GM19463 (cell line): ENCODE measurements at regions not wholly inside any gene's neighbourhood (a gene's known extent, or its start where the extent isn't known, plus 50 kb on each side); places are given as distances from the start of the nearest gene placed in this dataset.
"Not testable (repeated sequence)": the region's sequence is repeated elsewhere in the genome, so short reads cannot be mapped to it uniquely, and the experiment has no call there.

ENCODE experiments used
- ATAC-seq: cut with Tn5 transposase; IDR thresholded peaks from one replicate; pipeline ENCODE4 v1.9.1; 2021; ENCODE audit warnings: mild to moderate bottlenecking, moderate library complexity; ENCODE audit not compliant: unreplicated experiment

DNA sequence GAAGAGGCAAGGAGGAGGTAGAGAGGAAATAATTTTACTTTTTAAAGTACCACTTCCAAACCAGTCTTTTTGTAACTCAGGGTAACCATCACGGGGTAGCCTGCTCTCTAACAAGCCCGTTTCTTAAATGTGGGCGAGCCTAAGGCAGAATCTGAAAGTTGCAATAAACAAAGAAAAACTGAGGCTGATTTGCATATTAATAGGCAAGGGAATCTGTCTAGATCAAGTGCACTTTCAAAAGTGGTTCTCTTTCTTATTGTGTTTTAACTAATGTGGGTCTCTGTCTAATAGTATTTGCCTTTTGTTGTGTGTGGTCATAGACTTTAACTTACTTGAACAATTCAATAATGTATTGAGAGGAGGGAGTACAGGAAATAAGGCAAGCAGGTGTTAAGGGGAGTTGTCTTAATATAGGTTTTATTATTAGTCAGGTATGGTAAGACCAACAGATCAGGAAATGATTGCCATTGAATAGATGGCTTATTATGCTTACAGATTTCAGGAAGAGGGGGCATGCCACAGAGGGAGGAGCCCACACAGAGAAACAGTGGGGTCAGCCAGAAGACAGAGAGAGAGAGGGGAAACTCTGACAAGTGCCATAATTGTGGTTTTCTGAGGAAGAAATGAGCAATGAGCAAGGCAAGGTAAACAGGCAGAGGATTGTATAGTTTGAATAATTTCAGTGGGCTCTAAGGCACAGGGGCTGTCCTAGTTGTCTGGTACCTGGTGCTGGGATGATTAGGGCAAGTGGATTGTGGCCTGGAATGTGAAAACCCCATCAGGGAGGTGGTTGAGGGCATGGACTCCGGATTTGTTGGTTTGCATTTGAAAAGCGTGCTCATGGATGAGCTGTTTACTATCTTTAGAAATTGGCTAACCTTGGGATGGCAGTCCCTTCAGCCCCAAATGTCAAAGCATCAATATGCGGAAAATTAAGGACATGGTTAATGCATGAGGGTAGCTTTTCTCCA is 237.2 kb downstream of the TOX3 start:
- ATAC-seq: no peak

DNA sequence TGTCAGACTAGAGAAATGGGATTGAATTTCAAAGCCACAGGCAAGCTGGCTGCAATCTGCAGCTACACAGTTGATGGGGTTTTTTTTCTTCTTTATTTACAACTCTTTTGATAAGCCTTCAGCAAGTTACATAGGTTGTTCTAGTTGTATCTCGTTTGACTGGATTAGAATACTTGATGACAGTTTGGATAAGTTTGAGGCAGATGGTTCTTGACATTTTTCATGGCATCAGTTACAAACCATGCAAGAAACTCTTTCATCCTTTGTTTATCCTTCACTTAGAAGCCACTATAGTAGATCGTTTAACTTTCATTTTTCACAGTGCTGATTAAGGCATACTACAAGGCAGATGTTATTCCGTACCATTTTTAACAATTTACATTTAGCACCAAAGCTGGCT is 238.9 kb downstream of the TOX3 start:
- ATAC-seq: no peak

DNA sequence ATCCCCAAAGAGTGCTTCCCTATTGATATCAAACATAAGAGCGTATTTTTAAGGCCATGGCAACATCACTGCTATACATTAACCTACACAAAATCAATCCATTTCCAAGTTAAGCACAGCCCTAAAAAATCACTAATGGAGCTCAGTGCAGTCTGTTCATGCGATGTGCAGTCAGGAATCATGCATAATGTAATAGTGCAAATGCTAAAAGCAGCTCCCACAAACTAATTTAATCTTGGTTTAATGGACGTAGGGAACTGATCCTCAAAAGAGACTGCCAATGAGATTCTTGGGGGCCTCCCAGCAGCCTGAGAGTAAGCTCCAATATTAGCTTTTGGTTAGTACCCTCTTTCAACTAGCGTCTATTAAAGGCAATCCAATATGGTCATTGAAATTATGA is 245.9 kb downstream of the TOX3 start:
- no peak for ATAC-seq

DNA sequence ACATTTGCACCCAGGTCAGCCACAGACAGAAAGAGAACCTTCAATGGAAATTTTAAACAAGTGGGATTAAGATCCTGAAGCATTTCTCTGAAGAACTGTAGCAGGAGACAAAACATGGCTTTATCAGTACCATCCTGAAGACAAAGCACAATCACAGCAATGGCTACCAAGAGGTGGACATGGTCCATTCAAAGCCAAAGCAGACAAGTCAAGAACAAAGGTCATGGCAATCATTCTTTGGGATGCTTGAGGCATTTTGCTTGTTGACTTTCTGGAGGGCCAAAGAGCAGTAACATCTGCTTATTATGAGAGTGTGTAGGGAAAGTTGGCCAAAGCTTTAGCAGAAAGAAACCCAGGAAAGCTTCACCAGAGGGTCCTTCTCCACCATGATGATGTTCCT is 248.2 kb downstream of the TOX3 start:
- ATAC-seq: no peak

DNA sequence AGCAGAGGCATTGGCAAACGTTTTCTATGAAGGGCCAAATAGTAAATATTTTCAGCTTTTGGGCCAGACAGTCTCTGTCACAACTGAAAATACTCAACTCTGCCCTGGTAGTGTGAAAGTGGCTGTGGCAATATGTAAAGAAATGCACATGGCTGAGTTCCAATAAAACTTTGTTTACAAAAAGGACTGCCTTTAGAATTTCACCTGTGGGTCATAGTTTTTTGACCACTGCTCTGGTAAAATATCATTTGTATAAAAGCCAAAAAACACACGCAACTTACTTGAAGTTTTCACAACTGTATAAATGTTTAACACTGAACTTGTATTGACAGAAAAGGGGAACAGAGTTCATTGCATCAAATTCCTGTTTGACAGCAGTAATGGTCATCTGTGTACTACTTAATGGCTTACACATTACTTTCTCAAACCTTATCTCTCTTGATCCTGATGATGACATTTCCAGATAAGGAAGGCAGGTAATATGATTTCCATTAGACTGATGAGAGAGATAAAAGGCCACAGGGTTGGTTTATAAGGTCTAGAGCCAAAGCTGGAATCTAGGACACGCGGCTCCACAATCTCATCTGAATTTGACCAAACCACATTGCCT is 250.1 kb downstream of the TOX3 start:
- not testable (repeated sequence) for ATAC-seq

DNA sequence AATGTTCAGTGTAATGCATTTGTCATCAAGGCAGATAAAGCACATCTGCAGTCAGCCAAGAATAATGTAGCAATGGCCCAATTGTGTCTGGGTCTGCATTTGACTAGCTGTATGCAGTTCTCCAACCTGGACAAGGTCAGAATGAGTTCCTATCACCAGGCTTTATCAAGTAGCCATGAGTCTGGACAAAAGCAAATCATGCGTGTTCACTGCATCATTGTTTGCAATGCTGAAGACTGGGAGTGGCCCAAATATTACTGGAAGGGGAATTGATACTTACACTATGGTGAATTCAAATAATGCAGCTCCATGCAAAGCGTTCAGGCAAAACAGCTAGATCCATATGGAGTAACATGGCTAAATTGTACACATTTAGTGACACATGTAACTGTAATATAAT is 250.9 kb downstream of the TOX3 start:
- ATAC-seq: no peak

DNA sequence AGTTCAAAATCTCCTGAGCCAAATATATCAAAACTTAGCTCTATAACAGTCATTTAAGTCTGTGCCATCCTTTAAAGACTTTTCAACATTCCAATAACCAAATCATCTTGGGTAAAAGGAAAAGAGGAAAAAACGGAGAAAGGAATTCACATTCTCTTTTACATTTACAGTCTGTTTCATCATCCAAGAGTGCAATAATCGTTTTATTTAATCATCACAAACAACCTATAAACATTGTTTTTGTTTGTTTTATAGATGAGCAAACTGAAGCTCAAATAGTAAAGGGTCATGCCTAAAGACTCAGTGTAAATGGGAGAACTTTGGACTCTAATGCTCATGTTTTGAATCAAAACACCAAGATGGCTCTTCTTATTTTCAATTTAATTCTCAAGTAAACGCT is 252.3 kb downstream of the TOX3 start:
- no peak for ATAC-seq

DNA sequence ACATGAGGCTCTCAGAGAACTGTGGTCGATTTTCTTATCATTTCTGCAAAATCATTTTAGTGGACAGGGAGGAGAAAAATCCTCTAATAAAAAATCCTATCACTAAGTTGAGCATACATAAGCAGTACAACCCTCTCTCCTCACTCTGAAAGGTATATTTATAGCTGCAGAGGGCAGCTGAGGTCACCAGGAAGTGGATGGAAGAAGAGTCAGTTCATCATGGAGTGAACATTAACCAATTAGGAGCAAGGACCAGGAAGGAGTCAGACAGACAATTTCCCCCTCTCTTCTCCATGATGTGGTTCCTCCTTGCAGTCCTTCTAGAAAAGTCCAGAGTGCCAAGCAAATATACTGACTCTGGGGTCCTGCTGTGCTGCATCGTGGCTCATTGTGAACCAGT is 253.7 kb downstream of the TOX3 start:
- no peak for ATAC-seq

DNA sequence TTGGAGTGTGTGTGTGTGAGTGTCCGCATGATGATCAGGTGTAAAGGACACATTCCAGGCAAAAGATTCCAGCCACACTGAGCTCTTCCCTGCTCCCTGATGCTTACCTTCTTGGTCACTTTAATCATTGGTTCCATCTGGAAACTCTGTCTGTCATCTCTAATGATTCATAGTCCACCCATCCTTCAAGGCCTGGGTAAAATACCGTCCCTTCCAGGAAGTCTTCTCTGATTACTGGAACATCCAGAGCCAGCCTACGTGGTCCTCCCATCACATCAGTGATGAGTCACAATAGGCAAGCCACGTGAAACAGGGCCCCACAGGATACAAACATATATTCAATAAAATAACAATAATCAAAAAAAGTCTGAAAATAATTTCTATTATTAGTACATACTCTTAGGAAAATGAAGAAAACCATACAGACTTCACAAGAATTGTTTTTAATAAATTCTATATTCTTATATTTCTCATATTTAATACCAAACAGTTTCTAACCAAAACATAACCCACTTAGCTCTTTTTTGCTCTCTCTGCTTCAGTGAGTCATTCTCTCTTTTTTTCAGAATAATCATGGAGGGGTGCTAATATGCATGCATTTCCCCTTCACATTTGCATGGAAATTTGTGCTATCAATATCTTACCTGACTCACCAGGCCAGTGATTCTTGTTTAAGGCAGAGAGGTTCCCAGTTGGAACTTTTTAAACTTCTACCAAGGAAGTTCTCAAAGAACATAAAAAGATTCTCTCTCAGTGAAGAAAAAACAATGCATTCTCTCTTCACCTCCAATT is 263.2 kb downstream of the TOX3 start:
- ATAC-seq: no peak

DNA sequence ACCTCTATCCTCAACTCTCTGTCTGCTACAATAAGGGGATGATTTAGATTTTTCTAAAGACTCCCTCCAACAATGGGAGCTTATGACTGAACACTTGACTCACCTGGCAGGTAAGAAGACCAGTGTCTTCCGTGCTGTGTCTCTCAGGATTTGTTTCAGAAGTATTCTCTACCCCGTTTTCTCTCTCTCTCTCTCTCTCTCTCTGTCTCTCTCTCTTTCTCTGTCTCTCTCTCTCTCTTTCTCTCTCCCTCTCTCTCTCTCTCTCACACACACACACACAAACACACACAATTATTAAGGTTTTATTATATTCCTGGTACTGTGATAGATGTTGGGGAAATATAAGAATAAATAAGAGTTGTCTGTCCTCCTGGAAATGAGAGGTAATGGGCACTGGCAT is 263.9 kb downstream of the TOX3 start:
- no peak for ATAC-seq

DNA sequence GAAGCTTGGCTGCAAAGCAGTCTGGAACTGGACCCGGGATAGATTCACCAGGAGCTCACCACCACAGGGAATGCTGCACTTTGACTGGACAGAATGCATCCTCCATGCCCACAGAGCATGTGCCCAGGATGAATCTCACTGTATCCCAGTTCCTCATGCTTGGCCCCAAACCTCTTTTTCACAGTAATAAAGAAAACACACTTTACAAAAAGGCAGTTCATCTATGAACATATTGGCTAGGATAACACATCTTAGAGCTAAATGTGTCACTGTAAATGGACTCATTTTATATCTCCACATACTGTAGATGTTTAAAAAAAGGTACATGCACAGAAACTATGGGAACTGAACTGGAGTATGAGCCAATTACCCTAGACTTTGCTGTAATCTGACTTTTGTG is 266.9 kb downstream of the TOX3 start:
- no peak for ATAC-seq

DNA sequence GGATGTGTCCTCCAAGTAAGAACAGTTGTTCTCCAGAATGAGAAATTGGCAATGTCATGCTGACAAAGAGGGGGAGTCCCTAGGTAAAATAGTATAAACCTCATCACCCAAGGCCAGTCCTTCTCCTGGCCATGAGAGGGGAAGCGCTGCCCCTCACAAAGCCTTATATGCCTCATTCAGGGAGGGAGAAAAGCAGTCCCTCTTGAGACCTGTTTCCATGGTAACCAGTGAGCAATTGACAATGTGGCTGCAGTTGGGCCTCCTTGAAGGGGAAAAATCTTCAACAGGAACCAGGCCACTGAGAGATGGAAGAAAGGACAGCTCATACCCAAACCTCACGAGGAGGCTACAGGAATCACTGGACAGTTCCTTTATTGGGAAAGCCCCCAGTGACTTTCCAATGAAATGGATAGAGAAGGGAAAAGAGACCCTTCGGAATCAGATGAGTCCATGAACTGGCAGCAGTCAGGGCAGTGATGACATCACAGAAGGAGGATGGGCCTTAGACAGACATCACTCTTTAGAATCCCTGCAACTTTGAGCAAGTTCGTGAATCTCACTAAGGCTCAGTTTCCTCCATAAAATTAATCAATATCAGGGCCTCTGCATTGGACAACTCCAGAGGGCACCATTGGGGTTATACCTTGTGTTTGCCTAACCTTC is 275.7 kb downstream of the TOX3 start:
- ATAC-seq: no peak

DNA sequence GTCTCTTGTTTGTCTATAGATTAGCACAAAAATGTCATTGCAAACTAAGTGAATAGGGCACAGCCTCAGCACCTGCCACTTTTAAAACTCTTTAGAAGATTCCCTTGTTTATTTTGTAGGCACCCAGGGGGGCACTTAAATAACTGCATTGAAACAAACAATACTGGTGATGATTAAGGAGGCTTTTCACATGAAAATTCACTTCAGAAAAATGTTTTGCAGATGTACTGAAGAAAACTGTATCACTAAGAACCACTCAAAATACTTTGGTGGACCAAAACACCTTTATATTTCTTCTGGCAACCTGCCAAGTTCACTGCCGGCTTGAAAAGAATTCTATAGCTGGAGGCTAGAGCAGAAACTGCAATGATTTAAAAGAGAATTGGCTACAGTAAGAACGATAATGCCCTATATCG is 281.5 kb downstream of the TOX3 start:
- ATAC-seq: no peak

DNA sequence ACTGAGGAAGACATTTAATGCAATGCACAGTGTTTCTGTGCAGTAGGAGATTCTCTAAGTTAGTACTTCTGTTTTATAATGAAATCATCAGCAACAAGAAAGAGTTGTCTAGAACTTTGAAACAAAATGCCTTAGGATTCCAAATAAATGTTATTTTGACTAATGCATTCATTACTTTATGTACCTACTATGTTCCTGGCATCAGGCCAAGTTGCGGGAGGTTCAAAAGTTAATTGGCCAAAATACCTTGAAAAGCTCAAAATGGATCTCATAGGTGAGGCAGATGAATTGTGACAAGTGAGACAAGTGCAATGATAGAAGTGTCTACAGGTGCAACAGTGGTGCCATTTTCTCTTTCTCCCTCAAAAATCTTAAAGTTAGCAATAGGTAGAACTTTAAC is 289.4 kb downstream of the TOX3 start:
- no peak for ATAC-seq

DNA sequence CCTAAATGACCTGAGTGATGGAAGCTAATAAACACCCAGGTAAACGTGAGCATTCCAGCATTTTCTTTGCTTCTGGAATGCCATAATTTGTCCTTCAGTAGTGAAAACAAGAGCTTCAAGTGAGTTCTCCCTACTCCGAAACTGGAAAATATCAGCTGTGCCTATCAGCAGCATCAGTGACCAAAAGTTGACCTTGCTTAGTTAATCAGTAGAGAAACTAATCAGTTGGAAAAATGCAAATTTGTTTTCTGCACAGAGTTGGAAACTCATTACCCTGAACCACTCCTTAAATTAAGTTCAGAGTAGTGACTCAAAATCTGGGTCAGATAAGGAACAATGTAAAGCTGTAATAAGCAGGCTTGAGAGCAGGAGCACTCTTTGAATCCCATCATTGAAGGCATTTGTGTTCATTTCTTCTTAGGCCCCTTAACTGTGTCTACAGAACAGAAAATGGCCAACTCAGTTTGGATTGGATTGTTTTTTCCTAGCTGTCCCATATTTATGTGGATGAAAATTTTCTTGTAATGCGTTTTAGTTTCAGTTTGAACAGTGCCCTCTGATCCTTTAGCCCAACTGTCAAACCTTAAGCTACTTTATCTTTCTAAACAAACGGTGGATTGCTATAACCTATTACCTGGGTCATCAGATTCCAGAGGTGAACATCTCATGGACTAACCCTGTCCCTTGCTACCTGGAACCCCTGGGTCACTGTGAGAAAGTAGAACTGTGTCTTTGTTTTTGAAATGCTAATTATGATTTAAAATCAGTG is 290.4 kb downstream of the TOX3 start:
- no peak for ATAC-seq

DNA sequence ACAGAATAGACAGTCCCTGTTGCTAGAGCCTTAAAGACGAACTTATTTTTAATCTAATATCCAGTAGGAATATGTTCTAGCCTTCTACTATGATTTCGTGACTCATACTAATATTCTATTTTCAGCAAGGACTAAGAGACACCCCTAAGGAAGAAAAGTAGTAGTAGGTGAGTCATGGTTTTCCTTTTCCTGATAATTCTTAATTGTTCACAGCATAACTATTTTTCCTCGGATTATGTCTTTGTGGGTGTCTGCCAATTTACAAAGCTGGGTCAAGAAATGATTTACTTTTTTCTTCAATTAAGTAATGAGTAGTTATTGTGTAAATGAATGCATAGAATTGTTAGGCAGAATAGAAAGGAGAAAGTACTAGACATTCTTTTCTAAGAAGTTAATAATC is 292.2 kb downstream of the TOX3 start:
- ATAC-seq: no peak

DNA sequence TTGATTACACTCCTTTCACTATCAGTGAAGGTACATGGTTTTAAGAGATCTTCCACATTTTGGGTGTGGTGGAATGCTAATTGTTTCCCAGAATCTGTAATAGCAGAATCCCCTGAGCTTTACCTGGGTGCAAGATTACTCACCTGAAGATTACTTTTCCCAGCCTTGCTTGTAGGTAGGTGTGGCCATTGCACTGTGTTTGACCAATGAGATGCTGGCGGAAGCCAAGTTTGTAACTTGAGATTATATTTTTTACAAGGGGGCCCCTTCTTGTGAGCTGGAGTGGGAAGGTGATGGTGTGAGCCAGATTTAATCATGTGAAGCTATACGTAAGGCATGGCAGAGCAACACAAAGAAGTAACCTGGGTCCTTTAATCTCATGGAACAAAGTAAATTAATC is 294.3 kb downstream of the TOX3 start:
- no peak for ATAC-seq

DNA sequence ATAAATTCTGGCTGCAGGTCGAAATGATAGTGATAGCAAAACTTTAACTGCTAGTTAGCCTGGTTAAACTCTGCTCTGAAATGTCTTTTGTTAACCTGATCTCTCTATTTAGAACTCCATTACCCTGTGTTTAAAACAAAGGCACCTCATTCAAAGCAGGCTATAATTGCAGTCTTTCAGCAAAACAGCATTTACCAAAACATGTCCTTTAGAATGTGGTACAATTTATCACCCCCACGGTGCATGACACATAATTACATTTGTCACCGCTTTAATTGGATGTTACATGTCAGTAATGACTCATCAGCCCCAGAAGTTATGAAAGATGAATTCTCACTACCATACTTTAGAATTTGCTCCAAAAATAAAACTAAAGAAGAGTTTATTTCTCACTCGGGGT is 295.4 kb downstream of the TOX3 start:
- ATAC-seq: no peak

DNA sequence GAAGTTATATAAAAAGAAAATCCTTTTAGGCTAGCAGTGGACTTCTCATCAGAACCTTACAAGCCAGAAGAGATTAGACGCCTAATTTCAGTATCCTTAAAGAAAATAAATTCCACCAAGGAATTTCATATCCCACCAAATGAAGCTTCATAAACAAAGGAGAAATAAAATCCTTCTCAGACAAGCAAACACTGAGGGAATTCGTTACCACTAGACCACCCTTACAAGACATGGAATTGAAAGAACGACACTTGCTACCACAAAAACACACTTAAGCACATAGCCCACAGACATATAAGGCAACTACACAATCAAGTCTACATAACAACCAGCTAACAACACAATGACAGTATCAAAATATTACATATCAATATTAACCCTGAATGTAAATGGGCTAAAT is 299.2 kb downstream of the TOX3 start:
- no peak for ATAC-seq

DNA sequence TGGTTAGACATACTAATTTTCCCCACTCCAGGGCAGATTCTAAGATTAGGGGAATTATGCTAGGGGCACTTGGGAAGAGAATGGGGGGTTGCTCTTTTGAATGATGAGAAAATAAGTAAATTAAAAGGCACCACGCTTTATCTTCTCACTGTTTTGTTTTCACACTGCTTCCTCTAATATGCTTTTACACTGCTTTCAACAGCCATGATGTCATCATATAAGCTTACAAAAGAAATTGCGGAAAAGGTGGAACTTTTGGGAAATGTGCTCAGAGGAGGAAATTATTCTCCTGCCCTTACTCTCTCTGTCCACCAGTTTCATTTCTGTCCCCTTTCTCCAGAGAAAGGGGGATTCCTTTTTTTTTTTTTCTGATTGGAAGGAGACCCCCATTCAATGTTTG is 308.2 kb downstream of the TOX3 start:
- ATAC-seq: no peak
